Right forelimb (tissue), 1 donor: ENCODE measurements at regions not wholly inside any gene's neighbourhood (a gene's known extent, or its start where the extent isn't known, plus 50 kb on each side); places are given as distances from the start of the nearest gene placed in this dataset.

ENCODE experiments used
- DNase-seq: peaks from one replicate; pipeline ENCODE4 v3.0.0-alpha.2; 2018

DNA sequence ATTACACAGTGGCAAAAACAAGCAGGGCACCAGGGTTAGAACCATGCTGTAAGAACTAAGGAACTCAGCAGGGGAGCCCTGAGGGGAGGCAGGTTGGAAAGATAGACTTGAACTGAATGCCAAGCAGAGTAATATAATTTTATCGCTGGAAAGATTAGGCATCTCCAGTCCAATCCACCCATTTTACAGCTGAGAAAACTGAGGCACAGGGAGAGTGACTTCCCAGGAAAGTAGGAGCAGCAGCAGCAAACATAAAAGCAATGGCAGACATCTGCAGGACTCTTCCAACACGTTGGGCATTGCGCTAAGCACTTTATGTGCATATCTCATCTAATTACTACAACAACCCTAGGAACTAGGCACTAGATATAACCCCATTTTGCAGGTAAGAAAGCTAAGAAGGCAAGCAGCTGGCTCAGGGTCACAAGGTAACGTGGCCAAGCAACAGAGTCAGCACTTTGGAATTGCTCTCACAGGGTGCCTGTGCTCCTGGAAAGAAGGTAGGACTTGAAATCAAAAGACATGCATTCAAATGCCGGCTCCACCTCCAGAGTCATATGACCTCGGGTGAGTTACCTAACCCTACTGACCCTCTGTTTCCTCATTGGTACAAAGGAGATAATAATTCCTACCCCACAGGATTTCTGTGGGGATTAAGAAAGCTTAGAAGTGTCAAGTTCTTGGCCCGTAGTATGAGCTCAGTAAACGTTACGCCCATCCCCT lies 215.3 kb downstream of the BARX2 start:
- no peak for DNase-seq

DNA sequence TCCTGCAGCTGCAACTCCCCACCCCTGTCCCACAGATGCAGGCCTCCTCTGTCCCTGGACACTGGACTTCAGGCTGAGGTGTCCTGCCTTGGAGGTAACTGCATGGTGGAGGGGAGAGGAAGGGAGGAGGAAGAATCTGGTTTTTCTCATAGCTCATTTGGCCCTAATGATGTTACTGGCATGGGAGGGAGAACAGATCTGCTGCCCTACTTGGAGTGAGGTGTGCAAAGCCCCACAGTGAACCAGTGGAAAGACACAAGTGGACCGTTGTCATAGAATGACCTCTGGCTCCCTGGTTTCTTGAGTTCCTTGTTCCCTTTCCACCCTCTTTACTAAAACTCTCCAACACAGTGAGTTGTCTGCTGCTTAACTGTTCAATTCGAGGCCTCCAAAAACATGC lies 215.9 kb downstream of the BARX2 start:
- DNase-seq, result no peak

DNA sequence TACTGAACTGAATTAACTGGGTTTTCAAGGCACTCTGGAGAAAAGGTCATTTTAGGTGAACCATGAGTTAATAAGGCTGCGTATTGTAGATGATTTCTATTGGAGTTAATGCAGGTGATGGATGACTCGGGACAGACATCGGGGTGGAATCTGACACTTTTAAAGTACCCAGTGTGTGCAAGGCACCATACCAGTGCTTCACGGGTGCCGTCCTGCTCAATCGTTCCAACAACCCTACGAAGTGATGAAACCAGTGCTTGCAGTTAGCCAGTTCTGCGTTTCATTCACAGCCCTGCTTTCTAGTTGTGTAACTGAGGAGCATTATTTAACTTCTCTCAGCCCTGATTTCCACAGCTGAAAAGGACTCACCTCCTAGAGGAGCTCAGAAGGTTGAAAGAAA lies 216.5 kb downstream of the BARX2 start:
- no peak for DNase-seq

DNA sequence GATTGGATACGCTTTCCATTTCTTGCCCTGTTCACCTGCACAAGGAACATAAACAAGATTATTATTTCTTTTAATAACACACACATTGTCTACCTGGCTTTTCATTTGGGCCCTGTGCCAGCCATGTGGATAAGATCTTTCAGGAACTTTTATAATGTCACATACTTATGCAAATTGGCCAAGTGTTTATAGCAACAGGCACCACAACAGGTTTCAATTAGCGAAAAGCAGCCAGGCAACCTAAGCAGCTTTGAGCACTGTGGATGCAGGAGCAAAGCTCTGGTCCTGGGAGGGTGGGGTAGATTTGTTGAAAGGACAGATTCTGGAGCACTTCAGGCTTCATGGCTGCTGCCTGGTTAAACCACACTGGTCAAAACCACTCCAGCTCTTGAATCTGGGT lies 217.4 kb downstream of the BARX2 start:
- DNase-seq, result no peak

DNA sequence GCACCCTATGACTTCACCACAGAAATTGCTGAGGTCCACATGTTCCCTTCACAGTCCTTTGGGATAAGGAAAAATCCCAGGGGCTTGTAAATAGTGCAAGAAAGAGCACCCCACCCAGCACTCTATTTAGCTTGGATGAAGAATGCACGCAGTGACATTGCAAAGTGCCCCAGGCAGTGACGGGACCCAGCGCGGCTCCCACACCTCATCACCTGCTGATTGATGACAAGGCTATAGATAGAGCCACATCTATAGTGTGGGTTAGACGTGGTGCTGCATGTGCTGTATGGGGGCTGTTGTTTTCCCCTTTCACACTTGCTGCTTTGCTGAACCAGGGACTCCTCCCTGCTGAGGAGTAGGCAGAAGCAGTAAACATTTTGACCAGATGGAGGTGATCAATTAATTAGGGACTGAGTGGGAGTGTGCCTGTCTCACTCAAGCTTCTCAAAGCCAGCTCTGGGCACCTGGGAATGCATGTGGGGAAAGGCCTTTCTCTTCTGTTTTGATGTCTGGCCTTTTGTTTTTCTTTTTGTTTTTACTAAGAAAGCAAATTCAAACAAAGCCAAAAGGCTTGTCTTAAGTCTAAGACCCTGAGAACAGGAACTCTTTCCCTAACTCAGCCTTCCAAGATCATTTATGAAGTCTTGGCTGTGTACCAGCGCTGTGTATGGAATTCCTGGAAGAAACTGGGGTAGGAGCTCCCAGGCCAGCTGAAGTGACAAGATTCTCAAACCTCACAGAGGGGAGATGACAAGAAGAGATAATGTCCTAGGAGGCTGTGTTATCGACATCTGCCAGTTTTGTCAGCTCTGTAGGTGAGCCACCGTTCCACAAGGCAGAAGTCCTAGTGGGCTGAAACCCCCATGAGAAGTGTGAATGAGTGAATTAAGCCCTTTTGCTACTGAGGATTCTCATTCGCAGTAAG lies 219.7 kb downstream of the BARX2 start:
- DNase-seq, result no peak

DNA sequence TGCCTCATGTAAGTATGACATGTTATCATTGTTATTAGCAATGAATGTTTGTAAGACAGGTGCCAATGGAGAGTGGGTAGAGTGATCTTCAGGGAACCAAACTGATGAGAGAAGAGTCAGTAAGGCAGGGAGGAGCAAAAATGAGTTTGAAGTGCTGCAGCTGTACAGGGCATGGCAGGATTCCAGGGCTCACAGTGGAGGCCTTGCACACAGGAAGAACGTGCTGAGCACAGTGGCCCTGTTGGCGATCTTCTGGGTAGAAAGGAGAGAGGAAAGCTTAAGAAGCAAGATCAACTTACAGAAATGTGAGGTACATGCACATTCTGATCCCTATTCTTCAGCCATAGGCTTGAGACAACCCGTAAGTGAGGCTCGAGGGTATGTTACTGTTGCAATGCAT lies 219.3 kb upstream of the TMEM45B start:
- no peak for DNase-seq

DNA sequence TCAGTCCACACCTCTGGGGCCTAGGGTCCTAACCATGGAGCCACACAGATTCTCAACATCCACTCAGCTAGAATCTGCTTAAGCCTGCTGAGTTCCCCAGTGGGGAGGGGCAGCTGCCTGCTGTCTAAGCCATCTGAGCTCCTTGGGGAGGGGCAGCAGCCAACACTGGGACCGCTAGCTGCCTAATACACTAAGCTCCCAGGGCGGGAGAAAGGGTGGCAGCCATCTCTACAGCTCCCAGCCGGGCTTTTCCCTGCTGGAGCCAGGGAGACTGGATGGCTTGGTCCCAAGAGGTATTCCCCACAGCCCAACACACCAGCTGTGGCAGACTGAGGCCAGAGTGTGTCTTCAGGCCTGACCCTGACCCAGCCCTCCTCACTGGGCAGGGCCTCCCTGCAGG lies 217.3 kb upstream of the TMEM45B start:
- DNase-seq, result no peak

DNA sequence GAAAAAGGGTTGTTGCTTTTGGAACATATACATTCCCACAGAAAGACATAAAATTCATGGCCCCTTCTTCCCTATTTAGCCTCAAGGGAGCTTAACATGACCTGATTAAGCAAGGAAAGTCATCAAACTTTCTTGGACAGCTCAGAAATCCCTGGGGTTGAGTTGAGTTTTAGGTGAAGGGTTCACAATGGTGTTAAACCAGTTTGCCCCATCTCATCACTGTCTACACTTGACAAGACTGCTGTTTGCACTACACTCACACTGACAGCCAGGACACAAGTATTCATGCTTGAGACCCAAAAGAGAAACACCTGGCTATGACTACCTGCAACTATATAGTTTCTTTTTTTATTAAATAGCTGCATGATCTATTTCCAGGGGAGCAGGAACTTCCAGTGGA lies 209.8 kb upstream of the TMEM45B start:
- no peak for DNase-seq

DNA sequence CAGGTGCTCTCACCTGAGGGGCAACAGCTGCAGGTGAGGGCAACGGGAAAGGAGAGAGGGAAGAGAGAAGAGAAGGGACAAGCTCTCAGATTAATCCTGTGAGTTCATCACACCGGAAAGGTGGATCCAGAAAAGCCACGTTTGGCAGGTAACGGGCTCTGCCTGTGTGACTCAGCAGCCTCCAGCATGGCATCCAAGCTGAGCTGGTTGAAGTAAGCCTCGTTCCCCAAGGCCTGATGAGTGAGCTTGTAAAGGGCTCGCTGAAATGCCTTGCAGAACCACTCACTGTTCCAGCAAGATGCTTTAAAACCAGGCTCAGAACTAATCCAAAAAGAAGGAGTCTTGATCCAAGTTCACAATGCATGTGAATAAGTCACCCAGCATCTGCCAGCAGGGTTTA lies 206.9 kb upstream of the TMEM45B start:
- no peak for DNase-seq

DNA sequence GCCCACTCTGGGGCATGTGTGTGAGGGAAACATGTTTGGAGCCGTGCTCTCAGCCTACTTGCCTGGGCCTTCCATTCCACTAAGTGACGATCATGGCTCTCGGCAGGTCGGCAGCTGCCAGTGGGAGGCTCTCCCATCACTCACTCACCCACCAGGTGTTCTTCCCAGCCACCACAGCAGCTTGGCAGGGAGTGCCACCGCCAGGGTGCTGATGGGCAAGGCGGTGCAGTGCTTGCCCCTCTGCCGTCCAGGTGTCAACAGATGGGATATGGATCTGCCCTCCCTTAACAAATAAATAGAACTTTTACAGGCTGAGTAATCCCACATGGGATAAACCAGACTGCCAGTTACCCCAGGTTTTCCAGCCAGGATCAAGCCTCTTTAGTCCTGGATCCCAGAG lies 205.5 kb upstream of the TMEM45B start:
- DNase-seq, result no peak

DNA sequence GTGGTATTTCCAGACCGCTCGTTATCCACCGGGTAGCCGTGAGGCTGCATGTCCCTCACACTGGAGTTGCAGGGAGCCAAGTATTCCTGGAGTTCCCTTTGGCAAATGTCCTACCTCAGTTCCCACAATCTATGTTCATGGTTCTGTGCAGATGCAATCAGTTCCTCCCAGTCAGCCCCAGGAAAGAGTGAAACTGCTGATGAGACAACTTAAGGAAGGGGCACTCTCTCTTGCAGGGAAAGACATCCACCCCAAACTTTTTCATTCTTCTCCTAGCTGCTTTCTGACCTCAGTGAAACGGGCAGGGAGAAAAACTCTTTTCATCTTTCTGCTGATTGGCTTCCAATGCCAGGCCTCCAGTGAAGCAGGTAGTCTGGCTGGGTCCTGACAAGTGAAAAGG lies 205.1 kb upstream of the TMEM45B start:
- no peak for DNase-seq

DNA sequence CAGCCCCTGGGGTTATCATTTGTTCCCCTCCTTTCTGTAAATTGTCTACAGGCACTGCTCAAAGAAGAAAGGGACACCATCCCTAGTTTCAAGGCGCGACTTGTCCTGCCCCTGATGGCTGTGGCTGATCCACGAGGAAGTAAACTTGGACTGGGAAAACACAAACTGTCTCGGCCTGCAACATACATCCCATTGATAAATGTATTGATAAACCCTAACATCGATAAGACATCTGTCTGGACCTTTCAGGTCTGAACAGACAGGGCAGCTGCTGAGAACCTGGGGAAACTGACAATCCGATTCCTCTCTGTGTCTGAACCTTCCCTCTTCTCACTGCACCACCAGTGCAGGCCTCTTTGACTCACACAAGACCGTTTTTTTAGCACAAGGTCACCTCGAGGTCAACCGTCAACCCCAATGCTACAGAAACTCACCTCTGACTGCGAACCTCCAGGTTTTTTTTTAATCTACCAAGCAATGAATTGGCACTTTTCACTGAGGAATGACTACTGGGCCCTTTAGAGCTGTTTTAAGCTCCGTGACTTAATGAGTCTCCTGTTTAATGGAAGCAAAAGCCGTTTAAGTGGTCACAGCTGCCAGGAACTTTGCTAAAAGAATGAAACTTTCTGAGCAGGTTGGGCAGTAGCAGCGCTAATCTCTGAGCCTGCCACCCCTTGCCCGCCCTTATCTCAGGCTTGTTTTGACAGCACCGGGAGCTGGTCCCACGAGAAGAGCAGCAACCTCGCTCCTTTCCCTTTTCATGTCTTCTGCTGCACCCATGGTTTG lies 203.8 kb upstream of the TMEM45B start:
- no peak for DNase-seq

DNA sequence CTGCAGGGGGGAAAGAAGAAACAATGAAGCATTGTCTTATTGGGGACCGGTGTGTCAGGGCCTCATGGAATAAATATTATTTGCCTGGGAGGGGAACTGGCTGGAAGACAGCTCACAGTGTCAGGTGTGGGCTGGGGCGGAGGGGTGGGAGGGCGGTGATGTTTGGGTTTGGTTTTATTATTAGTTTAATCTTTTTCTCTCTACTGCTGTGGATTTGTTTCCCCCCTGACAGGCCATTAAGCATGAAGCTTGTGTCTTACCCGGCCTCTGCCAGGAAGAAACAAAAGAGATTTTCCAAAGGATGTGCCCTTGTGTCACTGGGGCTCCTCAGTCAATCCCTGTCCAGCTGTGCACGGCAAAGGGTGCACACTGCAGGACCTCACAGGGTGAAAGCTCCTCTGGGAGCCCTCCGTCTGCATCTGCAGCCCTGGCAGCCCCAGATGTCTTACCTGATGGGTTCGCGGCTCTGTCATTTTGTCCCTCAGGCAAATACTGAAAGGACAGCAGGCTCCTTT lies 203.1 kb upstream of the TMEM45B start:
- DNase-seq, result no peak

DNA sequence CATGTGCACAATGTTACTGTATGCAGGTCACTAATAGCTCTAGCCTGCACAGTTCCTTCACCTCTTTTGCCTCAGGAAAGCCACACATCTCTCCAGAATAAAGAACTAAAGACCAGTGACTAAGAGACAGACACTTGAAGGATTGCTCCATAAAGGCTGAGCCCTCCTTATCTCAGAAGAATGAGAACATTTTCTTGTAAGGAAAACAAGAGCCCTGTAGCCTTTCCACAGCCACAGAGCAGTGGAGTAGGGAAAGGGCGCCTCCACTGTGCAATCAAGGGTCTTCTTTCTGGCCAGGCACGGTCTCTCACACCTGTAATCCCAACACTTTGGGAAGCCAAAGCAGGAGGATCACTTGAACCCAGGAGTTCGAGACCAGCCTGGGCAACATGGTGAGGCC lies 202.6 kb upstream of the TMEM45B start:
- no peak for DNase-seq

DNA sequence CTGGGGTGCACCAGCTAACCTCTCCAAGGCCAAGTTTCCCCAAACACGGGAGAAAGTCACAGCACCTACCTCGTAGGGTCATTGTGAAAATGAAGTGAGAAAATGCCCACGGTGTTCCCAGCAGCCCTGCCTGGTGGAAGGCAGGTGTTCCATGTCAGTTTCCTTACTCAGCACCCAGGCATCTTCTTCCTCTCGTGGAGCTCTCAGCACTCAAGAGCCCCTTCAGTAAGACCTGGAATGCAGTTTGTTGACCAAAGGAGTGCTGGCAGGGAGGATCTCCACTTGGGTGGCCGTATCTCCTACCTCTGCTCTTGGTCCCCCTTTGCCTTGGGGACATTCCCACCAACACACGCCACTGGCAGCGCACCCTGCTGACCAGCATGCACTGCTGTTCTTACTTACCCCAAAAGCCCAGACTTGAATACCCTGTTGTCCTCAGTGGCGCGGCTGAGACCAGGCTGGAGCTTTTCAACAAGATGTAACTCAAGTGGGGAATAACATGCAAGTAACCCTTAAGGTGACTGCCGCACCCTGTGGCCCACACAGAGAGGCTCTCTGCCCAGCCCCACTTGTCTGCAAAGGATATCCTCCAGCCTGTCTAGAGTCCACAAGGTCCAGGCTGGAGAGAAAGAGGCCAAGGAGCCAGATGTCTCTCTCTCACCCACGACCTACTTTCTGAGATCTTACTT lies 201.2 kb upstream of the TMEM45B start:
- no peak for DNase-seq

DNA sequence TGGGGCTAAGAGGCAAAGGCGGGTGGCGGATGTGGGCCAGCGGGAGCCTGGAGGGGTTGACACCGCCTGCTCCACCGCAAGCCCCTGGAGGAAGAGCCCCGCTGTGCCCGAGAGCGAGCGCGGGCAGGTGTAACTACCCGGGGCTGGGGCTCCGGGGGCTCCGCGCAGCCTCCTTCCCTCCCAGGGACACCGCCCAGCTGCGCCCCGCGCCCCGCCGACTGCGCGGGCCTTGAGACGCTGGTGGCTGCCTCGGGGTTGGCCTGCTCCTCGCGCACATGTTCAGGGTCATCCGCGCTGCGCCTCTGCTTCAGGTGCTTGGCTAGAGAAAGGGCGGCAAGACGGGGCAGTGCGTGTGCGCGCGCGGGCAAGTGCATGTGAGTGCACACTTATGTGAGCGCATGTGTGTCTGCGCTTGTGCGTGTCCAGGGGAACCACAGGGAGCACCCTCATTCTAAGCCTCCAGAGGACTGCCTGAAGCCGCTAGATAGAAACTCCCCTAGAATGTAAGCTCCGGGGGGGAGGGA lies 197.5 kb upstream of the TMEM45B start:
- no peak for DNase-seq

DNA sequence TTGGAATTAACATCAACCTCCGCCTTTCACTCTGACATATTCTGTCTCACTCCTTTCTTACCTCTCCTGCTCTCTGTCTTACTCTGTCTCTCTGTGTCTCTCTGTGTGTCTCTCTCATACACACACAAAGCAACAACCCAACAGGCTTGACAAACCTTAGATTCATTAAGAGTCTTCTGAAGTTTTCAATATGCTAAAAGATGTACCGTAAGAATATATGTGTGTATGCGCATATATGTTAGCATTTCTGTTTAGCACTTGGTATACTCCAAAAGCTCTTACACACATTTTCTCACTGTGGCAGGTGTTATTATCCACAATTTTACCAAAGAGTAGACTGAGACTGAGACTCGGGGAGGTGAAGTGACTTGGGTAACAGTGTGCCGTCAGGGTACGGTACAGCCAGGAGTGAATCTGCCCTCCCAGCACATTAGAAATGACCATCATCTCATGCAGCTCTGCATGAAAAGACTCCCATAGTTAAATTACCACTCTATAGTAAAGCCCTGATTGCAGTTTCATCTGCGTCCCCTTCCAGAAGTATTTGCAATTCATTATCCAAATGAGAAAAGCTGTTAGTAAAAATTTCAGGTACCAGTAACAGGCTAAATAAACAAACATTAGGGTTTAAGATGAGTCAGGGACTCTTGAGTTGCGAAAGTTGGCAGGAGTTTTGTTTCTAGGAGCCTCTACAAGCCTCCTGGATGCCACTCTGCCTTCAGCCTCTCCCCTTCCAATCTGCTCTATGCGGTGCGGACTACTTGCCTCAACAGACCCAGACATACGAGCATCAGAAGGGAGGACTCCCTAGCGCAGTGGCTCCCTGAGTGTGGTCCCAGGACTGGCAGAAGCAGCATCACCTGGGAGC lies 195.2 kb upstream of the TMEM45B start:
- no peak for DNase-seq

DNA sequence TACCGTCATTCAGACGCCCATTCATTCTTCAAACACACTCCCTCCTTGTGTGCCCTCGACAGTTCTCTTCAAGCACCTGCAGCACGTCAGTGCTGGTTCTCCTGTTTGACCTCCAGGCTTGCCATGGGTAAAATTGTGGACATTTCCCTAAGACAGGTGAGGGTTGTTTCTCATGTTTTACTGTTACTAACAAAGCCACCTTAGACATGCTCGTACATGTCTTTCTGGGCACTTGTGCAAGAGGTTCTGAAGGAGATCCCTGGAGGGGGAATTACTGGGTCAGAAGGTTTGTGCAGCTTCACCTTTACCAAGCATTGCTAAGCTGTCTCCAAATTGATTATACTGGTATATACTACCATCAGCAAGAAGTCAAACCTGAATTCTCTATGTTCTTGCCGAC lies 189.7 kb upstream of the TMEM45B start:
- no peak for DNase-seq

DNA sequence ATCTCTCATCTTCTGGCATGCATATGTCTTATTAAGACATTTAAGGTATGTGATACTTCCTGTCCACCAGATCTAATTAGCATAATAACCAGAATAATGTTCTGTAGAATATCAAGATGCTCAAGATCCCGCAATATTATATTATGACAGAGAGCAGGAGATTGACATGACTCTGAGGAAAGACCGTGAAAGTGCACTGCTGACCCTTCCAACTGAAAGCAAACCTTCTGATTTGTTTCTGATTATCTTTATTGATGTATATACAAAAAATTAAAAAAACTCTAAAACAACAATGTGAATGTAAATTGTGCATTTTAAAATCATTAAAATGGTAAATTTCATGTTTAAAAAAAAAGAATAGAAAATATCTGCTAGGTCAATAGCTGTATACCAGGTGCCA lies 184.4 kb upstream of the TMEM45B start:
- DNase-seq, result no peak

DNA sequence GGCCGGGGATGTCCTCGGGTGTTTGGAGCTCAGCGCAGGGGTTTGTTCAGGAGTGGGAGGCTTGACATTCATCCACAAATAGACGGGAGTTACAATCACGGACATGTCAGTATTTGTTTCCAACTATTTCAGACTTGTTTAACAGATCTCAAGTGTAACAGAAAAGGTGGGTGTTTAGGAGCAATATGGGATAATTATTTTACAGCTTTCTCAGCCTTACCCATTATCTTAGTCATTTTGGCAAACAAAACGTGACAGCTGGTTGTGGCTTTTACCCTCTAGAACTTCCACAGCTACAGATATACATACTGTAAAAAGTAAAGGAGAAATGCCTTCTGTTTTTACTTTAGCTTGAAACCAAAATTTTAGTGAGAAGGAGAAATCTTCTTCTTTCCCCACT lies 178.7 kb upstream of the TMEM45B start:
- DNase-seq, result no peak

DNA sequence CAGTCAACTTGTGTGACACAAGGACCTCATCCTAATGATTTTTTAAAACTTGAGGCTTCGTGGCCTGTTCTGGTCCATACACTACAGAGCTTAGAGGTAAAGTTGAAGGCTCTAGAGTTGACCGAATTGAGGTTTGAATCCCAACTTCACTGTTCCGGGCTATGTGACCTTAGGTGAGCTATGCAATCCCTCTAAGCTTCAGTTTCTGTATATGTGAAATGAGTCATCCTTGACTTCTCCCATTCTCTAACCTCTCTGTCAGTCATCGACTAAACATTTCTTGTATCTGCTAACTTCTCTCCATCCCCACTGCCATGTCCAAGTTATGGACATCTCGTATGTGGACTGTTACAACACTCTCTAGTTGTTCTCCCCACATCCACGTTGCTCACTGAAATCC lies 178.2 kb upstream of the TMEM45B start:
- no peak for DNase-seq
